ENCODE measurements at regions not wholly inside any gene's neighbourhood (a gene's known extent, or its start where the extent isn't known, plus 50 kb on each side); places are given as distances from the start of the nearest gene placed in this dataset.
"Not testable (repeated sequence)": the region's sequence is repeated elsewhere in the genome, so short reads cannot be mapped to it uniquely, and the experiment has no call there.

GRCh38 chr3:73820896-73821295 lies 196.2 kb upstream of the PDZRN3 start:
- DNase-seq = not testable (repeated sequence)

GRCh38 chr3:73820431-73820830 lies 195.7 kb upstream of the PDZRN3 start:
- in situ Hi-C loops (cut with HindIII; ENCODE audit: low pct_ligation_motif_present, low pct_unique_long_range_greater_than_20kb, low sequenced_read_pairs) = no loop called here
- DNase-seq = no peak

More at GRCh38 chr3:73820896-73821295, 196.2 kb upstream of the PDZRN3 start:
- in situ Hi-C loops (cut with HindIII; ENCODE audit: low pct_ligation_motif_present, low pct_unique_long_range_greater_than_20kb, low sequenced_read_pairs) = not testable (repeated sequence)

GRCh38 chr3:73815966-73816365 lies 191.2 kb upstream of the PDZRN3 start:
- in situ Hi-C loops (cut with HindIII; ENCODE audit: low pct_ligation_motif_present, low pct_unique_long_range_greater_than_20kb, low sequenced_read_pairs) = no loop called here
- DNase-seq = no peak

- in situ Hi-C loops (cut with HindIII; ENCODE audit: low pct_ligation_motif_present, low pct_unique_long_range_greater_than_20kb, low sequenced_read_pairs) = no loop called here
Measured at GRCh38 chr3:73813692-73814292, 189.1 kb upstream of the PDZRN3 start.

GRCh38 chr3:73813291-73813690 lies 188.6 kb upstream of the PDZRN3 start:
- in situ Hi-C loops (cut with HindIII; ENCODE audit: low pct_ligation_motif_present, low pct_unique_long_range_greater_than_20kb, low sequenced_read_pairs) = no loop called here
- no peak for DNase-seq

More at GRCh38 chr3:73813692-73814292, 189.1 kb upstream of the PDZRN3 start:
- no peak for DNase-seq

GRCh38 chr3:73812054-73812453 lies 187.3 kb upstream of the PDZRN3 start:
- in situ Hi-C loops (cut with HindIII; ENCODE audit: low pct_ligation_motif_present, low pct_unique_long_range_greater_than_20kb, low sequenced_read_pairs) = no loop called here
- DNase-seq = no peak

- no peak for DNase-seq
- in situ Hi-C loops (cut with HindIII; ENCODE audit: low pct_ligation_motif_present, low pct_unique_long_range_greater_than_20kb, low sequenced_read_pairs) = no loop called here
Measured at GRCh38 chr3:73808862-73809509, 184.2 kb upstream of the PDZRN3 start.

GRCh38 chr3:73805435-73805834 lies 180.7 kb upstream of the PDZRN3 start:
- in situ Hi-C loops (cut with HindIII; ENCODE audit: low pct_ligation_motif_present, low pct_unique_long_range_greater_than_20kb, low sequenced_read_pairs) = no loop called here
- no peak for DNase-seq

GRCh38 chr3:73804204-73804603 lies 179.5 kb upstream of the PDZRN3 start:
- DNase-seq = no peak
- in situ Hi-C loops (cut with HindIII; ENCODE audit: low pct_ligation_motif_present, low pct_unique_long_range_greater_than_20kb, low sequenced_read_pairs) = no loop called here

- in situ Hi-C loops (cut with HindIII; ENCODE audit: low pct_ligation_motif_present, low pct_unique_long_range_greater_than_20kb, low sequenced_read_pairs) = no loop called here
- DNase-seq = no peak
Measured at GRCh38 chr3:73801444-73801843, 176.7 kb upstream of the PDZRN3 start.

- in situ Hi-C loops (cut with HindIII; ENCODE audit: low pct_ligation_motif_present, low pct_unique_long_range_greater_than_20kb, low sequenced_read_pairs) = no loop called here
- no peak for DNase-seq
Measured at GRCh38 chr3:73797311-73797710, 172.6 kb upstream of the PDZRN3 start.

GRCh38 chr3:73796382-73796781 lies 171.6 kb upstream of the PDZRN3 start:
- no peak for DNase-seq

GRCh38 chr3:73791356-73791755 lies 166.6 kb upstream of the PDZRN3 start:
- DNase-seq = no peak
- in situ Hi-C loops (cut with HindIII; ENCODE audit: low pct_ligation_motif_present, low pct_unique_long_range_greater_than_20kb, low sequenced_read_pairs) = no loop called here

More at GRCh38 chr3:73796382-73796781, 171.6 kb upstream of the PDZRN3 start:
- in situ Hi-C loops (cut with HindIII; ENCODE audit: low pct_ligation_motif_present, low pct_unique_long_range_greater_than_20kb, low sequenced_read_pairs) = no loop called here

- in situ Hi-C loops (cut with HindIII; ENCODE audit: low pct_ligation_motif_present, low pct_unique_long_range_greater_than_20kb, low sequenced_read_pairs) = no loop called here
- no peak for DNase-seq
Measured at GRCh38 chr3:73789825-73790444, 165.2 kb upstream of the PDZRN3 start.

GRCh38 chr3:73787620-73788019 lies 162.9 kb upstream of the PDZRN3 start:
- no peak for DNase-seq
- in situ Hi-C loops (cut with HindIII; ENCODE audit: low pct_ligation_motif_present, low pct_unique_long_range_greater_than_20kb, low sequenced_read_pairs) = no loop called here

- DNase-seq = no peak
- in situ Hi-C loops (cut with HindIII; ENCODE audit: low pct_ligation_motif_present, low pct_unique_long_range_greater_than_20kb, low sequenced_read_pairs) = no loop called here
Measured at GRCh38 chr3:73786998-73787397, 162.3 kb upstream of the PDZRN3 start.

GRCh38 chr3:73786321-73786807 lies 161.6 kb upstream of the PDZRN3 start:
- in situ Hi-C loops (cut with HindIII; ENCODE audit: low pct_ligation_motif_present, low pct_unique_long_range_greater_than_20kb, low sequenced_read_pairs) = no loop called here
- peak; percentile 73 for DNase-seq

GRCh38 chr3:73784686-73785392 lies 160.1 kb upstream of the PDZRN3 start:
- in situ Hi-C loops (cut with HindIII; ENCODE audit: low pct_ligation_motif_present, low pct_unique_long_range_greater_than_20kb, low sequenced_read_pairs) = no loop called here
- DNase-seq = peak; percentile 36

GRCh38 chr3:73783811-73784210 lies 159.1 kb upstream of the PDZRN3 start:
- in situ Hi-C loops (cut with HindIII; ENCODE audit: low pct_ligation_motif_present, low pct_unique_long_range_greater_than_20kb, low sequenced_read_pairs) = no loop called here
- DNase-seq = no peak
